GM21423 (cell line): ENCODE measurements at regions not wholly inside any gene's neighbourhood (a gene's known extent, or its start where the extent isn't known, plus 50 kb on each side); places are given as distances from the start of the nearest gene placed in this dataset.

Source experiments
- ATAC-seq: cut with Tn5 transposase; IDR thresholded peaks from one replicate; pipeline ENCODE4 v1.9.1; 2021; ENCODE audit warnings: mild to moderate bottlenecking, moderate library complexity; ENCODE audit not compliant: unreplicated experiment

DNA sequence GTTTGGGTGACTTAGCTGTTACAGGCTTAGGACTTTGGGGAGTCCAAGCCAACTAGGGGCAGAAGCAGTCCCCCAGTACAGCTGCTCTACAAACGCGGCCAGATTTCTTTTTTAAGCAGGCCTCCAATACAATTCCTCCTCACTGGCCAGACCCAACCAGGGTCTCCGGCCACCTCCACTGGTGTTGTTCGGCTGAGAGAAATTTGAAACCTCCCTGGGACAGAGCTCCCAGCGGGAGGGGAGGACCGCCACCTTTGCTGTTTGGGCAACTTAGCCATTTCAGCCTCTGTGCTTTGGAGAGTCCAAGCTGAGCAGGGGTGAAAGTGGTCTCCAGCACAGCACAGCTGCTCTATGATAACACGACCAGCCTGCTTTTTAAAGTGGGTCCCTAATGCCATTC, 59.4 kb upstream of the KHDRBS2 start:
- ATAC-seq = no peak

- no peak for ATAC-seq
Observed at GRCh38 chr6:62344850-62345249, 58.8 kb upstream of the KHDRBS2 start.

- no peak for ATAC-seq
Observed at GRCh38 chr6:62338477-62338876, 52.5 kb upstream of the KHDRBS2 start.
